ENCODE measurements at regions not wholly inside any gene's neighbourhood (a gene's known extent, or its start where the extent isn't known, plus 50 kb on each side); places are given as distances from the start of the nearest gene placed in this dataset.

GRCh38 chr1:114302821-114303220 is 149.2 kb upstream of the SYT6 start:
- no peak overlapping the region for H3K4me3 ChIP-seq (ENCODE audit: control insufficient read depth, low read depth, low read length)
- DNase-seq (ENCODE audit: low read depth) = no peak
- no peak for TF ChIP-seq CTCF (IDR thresholded peaks at IDR 0.05; ENCODE audit: control insufficient read depth, insufficient read depth, low read depth, low read length, missing control alignments)

- TF ChIP-seq CTCF (IDR thresholded peaks at IDR 0.05; ENCODE audit: control insufficient read depth, insufficient read depth, low read depth, low read length, missing control alignments) = no peak
- H3K4me3 ChIP-seq (ENCODE audit: control insufficient read depth, low read depth, low read length) = no peak overlapping the region
- no peak for DNase-seq (ENCODE audit: low read depth)
Measured at GRCh38 chr1:114299331-114299975, 145.8 kb upstream of the SYT6 start.

GRCh38 chr1:114298008-114298407 is 144.3 kb upstream of the SYT6 start:
- H3K4me3 ChIP-seq (ENCODE audit: control insufficient read depth, low read depth, low read length) = no peak overlapping the region
- TF ChIP-seq CTCF (IDR thresholded peaks at IDR 0.05; ENCODE audit: control insufficient read depth, insufficient read depth, low read depth, low read length, missing control alignments) = no peak
- DNase-seq (ENCODE audit: low read depth) = no peak

GRCh38 chr1:114296413-114296812 is 142.7 kb upstream of the SYT6 start:
- DNase-seq (ENCODE audit: low read depth) = no peak
- H3K4me3 ChIP-seq (ENCODE audit: control insufficient read depth, low read depth, low read length) = no peak overlapping the region
- no peak for TF ChIP-seq CTCF (IDR thresholded peaks at IDR 0.05; ENCODE audit: control insufficient read depth, insufficient read depth, low read depth, low read length, missing control alignments)

- no peak overlapping the region for H3K4me3 ChIP-seq (ENCODE audit: control insufficient read depth, low read depth, low read length)
- DNase-seq (ENCODE audit: low read depth) = no peak
- TF ChIP-seq CTCF (IDR thresholded peaks at IDR 0.05; ENCODE audit: control insufficient read depth, insufficient read depth, low read depth, low read length, missing control alignments) = no peak
Measured at GRCh38 chr1:114295321-114295720, 141.7 kb upstream of the SYT6 start.

GRCh38 chr1:114292835-114293234 is 139.2 kb upstream of the SYT6 start:
- DNase-seq (ENCODE audit: low read depth) = no peak
- H3K4me3 ChIP-seq (ENCODE audit: control insufficient read depth, low read depth, low read length) = no peak overlapping the region
- no peak for TF ChIP-seq CTCF (IDR thresholded peaks at IDR 0.05; ENCODE audit: control insufficient read depth, insufficient read depth, low read depth, low read length, missing control alignments)

GRCh38 chr1:114292194-114292593 is 138.5 kb upstream of the SYT6 start:
- DNase-seq (ENCODE audit: low read depth) = no peak
- TF ChIP-seq CTCF (IDR thresholded peaks at IDR 0.05; ENCODE audit: control insufficient read depth, insufficient read depth, low read depth, low read length, missing control alignments) = no peak
- no peak overlapping the region for H3K4me3 ChIP-seq (ENCODE audit: control insufficient read depth, low read depth, low read length)

All from AG09309 (cell line).